ENCODE measurements at regions not wholly inside any gene's neighbourhood (a gene's known extent, or its start where the extent isn't known, plus 50 kb on each side); places are given as distances from the start of the nearest gene placed in this dataset.

GRCh38 chr4:55258152-55258865, 87.7 kb upstream of the SRD5A3 start:
- no peak for DNase-seq (ENCODE audit: low read depth, low spot score)
- in situ Hi-C loops (cut with HindIII; ENCODE audit: low sequenced_read_pairs) = no loop called here
- no peak for TF ChIP-seq CTCF (IDR thresholded peaks at IDR 0.05; ENCODE audit: low read depth, low read length)
- H3K4me3 ChIP-seq (ENCODE audit: low read depth, low read length) = no peak overlapping the region

- in situ Hi-C loops (cut with HindIII; ENCODE audit: low sequenced_read_pairs) = no loop called here
- TF ChIP-seq CTCF (IDR thresholded peaks at IDR 0.05; ENCODE audit: low read depth, low read length) = no peak
Measured at GRCh38 chr4:55259294-55259693, 86.7 kb upstream of the SRD5A3 start.

DNA sequence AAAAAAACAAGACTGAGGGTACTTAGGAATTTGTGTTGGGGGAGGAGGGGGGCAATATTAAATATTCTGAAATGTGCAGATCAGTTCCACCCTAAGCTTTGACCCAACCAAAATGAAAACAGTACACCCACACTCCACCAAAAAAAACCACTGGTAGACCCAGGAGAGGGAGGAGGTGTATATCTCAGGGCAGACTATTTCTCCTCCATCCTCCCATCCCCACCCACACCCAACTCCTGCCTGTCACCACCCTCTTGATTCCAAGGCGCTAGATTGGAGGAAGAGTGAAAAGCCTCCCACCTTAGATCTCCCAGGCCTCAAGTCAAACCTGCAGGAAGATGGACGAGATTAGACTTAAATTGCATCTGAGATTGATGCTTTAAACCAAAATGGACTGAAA, 76.6 kb upstream of the SRD5A3 start:
- H3K4me3 ChIP-seq (ENCODE audit: low read depth, low read length) = no peak overlapping the region
- in situ Hi-C loops (cut with HindIII; ENCODE audit: low sequenced_read_pairs) = no loop called here
- no peak for DNase-seq (ENCODE audit: low read depth, low spot score)
- TF ChIP-seq CTCF (IDR thresholded peaks at IDR 0.05; ENCODE audit: low read depth, low read length) = no peak

More at GRCh38 chr4:55259294-55259693, 86.7 kb upstream of the SRD5A3 start:
- DNase-seq (ENCODE audit: low read depth, low spot score) = no peak
- H3K4me3 ChIP-seq (ENCODE audit: low read depth, low read length) = no peak overlapping the region

- in situ Hi-C loops (cut with HindIII; ENCODE audit: low sequenced_read_pairs) = no loop called here
- no peak for TF ChIP-seq CTCF (IDR thresholded peaks at IDR 0.05; ENCODE audit: low read depth, low read length)
- H3K4me3 ChIP-seq (ENCODE audit: low read depth, low read length) = no peak overlapping the region
- no peak for DNase-seq (ENCODE audit: low read depth, low spot score)
Measured at GRCh38 chr4:55269995-55270394, 76.0 kb upstream of the SRD5A3 start.

DNA sequence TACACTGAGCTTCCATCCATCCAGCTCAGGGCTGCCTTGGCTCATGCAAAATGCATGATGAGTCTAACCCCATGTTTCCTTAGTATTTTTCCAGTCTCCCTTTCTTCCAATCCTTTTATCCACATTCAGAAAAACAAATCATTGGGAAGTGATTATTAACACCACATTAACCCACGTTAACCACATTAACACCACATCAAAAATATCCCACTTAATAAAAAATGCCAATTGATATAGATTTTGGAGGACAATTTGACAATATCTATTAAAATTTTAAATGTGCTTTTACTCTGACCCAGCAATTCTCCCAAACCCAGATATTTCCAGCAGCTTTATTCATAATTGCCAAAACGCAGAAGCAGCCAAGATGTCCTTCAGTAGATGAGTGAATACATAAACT, 75.6 kb upstream of the SRD5A3 start:
- no peak overlapping the region for H3K4me3 ChIP-seq (ENCODE audit: low read depth, low read length)
- TF ChIP-seq CTCF (IDR thresholded peaks at IDR 0.05; ENCODE audit: low read depth, low read length) = no peak
- in situ Hi-C loops (cut with HindIII; ENCODE audit: low sequenced_read_pairs) = no loop called here
- no peak for DNase-seq (ENCODE audit: low read depth, low spot score)

- in situ Hi-C loops (cut with HindIII; ENCODE audit: low sequenced_read_pairs) = no loop called here
- no peak overlapping the region for H3K4me3 ChIP-seq (ENCODE audit: low read depth, low read length)
- no peak for DNase-seq (ENCODE audit: low read depth, low spot score)
- TF ChIP-seq CTCF (IDR thresholded peaks at IDR 0.05; ENCODE audit: low read depth, low read length) = no peak
Measured at GRCh38 chr4:55272102-55272501, 73.9 kb upstream of the SRD5A3 start.
